ENCODE measurements at regions not wholly inside any gene's neighbourhood (a gene's known extent, or its start where the extent isn't known, plus 50 kb on each side); places are given as distances from the start of the nearest gene placed in this dataset.

DNA sequence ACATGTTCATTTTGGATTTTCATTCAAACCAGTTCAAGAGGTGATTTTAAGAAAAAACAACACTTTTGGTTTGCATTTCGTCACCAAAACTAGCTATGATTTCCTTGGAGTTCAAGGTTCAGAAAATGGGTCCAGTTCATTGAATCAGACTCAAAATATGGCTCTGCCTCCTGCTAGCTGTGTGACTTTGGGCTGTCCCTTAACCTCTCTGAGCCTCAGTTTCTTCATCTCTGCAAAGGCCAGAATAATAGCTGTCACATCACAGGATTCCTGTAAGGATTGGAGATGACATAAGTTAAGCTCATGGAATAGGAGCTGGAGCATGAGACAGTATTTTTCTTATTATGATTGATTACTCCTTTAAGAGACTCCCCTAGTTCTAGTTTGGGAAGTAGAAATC is 147.8 kb upstream of the SMIM23 start (continued):
- TF ChIP-seq, protein P1, sequence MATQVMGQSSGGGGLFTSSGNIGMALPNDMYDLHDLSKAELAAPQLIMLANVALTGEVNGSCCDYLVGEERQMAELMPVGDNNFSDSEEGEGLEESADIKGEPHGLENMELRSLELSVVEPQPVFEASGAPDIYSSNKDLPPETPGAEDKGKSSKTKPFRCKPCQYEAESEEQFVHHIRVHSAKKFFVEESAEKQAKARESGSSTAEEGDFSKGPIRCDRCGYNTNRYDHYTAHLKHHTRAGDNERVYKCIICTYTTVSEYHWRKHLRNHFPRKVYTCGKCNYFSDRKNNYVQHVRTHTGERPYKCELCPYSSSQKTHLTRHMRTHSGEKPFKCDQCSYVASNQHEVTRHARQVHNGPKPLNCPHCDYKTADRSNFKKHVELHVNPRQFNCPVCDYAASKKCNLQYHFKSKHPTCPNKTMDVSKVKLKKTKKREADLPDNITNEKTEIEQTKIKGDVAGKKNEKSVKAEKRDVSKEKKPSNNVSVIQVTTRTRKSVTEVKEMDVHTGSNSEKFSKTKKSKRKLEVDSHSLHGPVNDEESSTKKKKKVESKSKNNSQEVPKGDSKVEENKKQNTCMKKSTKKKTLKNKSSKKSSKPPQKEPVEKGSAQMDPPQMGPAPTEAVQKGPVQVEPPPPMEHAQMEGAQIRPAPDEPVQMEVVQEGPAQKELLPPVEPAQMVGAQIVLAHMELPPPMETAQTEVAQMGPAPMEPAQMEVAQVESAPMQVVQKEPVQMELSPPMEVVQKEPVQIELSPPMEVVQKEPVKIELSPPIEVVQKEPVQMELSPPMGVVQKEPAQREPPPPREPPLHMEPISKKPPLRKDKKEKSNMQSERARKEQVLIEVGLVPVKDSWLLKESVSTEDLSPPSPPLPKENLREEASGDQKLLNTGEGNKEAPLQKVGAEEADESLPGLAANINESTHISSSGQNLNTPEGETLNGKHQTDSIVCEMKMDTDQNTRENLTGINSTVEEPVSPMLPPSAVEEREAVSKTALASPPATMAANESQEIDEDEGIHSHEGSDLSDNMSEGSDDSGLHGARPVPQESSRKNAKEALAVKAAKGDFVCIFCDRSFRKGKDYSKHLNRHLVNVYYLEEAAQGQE (IDR thresholded peaks at IDR 0.05) = no peak
- TF ChIP-seq ELK1 (IDR thresholded peaks at IDR 0.05; ENCODE audit: low read depth, low read length) = no peak

DNA sequence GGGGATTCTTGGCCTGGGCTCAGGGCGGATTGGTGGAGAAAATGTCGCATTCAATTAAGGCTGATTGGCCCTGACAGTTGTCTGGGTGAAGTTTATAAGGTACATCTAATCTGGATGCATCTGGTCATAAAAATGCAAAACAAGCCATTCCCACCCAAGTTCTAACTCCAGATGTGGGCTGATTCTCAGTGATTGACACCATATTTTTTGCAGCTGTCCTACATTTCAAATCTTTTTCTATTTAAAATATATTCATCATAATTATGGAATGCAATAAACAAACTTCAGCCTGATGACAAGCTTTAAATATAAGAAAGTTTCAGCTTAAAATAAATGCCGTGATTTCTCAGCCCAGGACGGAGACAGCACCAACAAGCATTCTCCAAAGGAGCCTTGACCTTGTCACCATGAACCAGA is 146.4 kb upstream of the SMIM23 start:
- WGBS (ENCODE audit: missing lambda C conversion rate) = 57% methylated on average over 4 of the region's 4 CpGs
- Histone ChIP-seq H3K4me1 (no peaks in the 10 kb centered on the region), H3K4me2 (no peak overlapping the region), H3K27ac (no peak overlapping the region), H3K4me3 (no peak overlapping the region), H3K9me3 (no peaks in the 10 kb centered on the region)
- ChIA-PET POLR2A (no interaction called here), CTCF (interaction anchor here (1.4 to 2.3 kb wide), 3 partner anchors 9 to 221 kb away, joined by 4 to 15 read pairs (median 5); no protein-coding TSS in a partner anchor)
- DNase-seq (ENCODE audit: low read depth in 1 of 2, low spot score in 1 of 2) = no peak
- no peak for FAIRE-seq
- no peak for TF ChIP-seq TP53 (CRISPR knock-in tag; IDR thresholded peaks at IDR 0.05)
- TF ChIP-seq CBX2 (IDR thresholded peaks at IDR 0.05; ENCODE audit: borderline replicate concordance, low read depth) = no peak
- ATAC-seq = no peak

DNA sequence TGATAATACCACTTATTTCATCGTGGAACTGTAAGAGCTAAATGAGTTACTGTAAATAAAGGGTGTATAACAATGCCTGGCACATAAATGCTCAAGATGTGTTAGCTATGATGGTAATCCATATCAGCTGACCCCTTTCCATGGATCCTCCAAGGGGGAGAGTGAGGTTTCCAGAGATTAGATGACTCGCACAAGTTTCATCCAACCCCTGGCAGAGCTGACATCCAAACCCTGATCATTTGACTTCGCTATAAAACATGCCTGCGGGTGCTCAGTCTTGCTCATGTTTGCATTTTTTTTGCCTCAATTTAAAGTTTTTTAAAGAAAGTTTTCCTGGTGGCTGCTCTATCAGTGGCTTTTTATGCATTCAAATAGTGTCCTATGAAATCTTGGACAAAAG is 145.7 kb upstream of the SMIM23 start:
- ChIA-PET CTCF (interaction anchor here (0.9 to 2.3 kb wide), 5 partner anchors 10 to 257 kb away, joined by 3 to 15 read pairs (median 4); no protein-coding TSS in a partner anchor), POLR2A (no interaction called here)
- TF ChIP-seq HOXB13 (CRISPR knock-in tag; IDR thresholded peaks at IDR 0.05; ENCODE audit: low read depth) = no peak
- no peak for TF ChIP-seq ATOH8 (CRISPR knock-in tag; IDR thresholded peaks at IDR 0.05; ENCODE audit: low read depth)
- TF ChIP-seq KDM5A (IDR thresholded peaks at IDR 0.05) = no peak
- TF ChIP-seq ELK1 (IDR thresholded peaks at IDR 0.05; ENCODE audit: low read depth, low read length) = no peak
- TF ChIP-seq HOXA7 (CRISPR knock-in tag; IDR thresholded peaks at IDR 0.05) = no peak
- TF ChIP-seq RNF2 (IDR thresholded peaks at IDR 0.05; ENCODE audit: borderline replicate concordance, low read depth) = no peak
- TF ChIP-seq CBX2 (IDR thresholded peaks at IDR 0.05; ENCODE audit: borderline replicate concordance, low read depth) = no peak
- no peak for TF ChIP-seq NFE2L2 (conservative IDR thresholded peaks at IDR 0.05; ENCODE audit: low read length)
- TF ChIP-seq JUN (IDR thresholded peaks at IDR 0.05) = no peak
- TF ChIP-seq ESRRA (IDR thresholded peaks at IDR 0.05; ENCODE audit: borderline replicate concordance, low read length) = no peak
- TF ChIP-seq, protein P2, sequence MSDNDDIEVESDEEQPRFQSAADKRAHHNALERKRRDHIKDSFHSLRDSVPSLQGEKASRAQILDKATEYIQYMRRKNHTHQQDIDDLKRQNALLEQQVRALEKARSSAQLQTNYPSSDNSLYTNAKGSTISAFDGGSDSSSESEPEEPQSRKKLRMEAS (IDR thresholded peaks at IDR 0.05) = no peak
- TF ChIP-seq, protein P3, sequence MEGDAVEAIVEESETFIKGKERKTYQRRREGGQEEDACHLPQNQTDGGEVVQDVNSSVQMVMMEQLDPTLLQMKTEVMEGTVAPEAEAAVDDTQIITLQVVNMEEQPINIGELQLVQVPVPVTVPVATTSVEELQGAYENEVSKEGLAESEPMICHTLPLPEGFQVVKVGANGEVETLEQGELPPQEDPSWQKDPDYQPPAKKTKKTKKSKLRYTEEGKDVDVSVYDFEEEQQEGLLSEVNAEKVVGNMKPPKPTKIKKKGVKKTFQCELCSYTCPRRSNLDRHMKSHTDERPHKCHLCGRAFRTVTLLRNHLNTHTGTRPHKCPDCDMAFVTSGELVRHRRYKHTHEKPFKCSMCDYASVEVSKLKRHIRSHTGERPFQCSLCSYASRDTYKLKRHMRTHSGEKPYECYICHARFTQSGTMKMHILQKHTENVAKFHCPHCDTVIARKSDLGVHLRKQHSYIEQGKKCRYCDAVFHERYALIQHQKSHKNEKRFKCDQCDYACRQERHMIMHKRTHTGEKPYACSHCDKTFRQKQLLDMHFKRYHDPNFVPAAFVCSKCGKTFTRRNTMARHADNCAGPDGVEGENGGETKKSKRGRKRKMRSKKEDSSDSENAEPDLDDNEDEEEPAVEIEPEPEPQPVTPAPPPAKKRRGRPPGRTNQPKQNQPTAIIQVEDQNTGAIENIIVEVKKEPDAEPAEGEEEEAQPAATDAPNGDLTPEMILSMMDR (IDR thresholded peaks at IDR 0.05) = no peak
- TF ChIP-seq HES2 (IDR thresholded peaks at IDR 0.05) = no peak
- no peak for TF ChIP-seq FOSL2 (IDR thresholded peaks at IDR 0.05)
- no peak for TF ChIP-seq FOSL2 (CRISPR knock-in tag; IDR thresholded peaks at IDR 0.05)
- no peak for TF ChIP-seq MAFK (IDR thresholded peaks at IDR 0.05; ENCODE audit: partially characterized antibody)
- TF ChIP-seq CBX8 (IDR thresholded peaks at IDR 0.05) = no peak
- no peak for TF ChIP-seq MYC (IDR thresholded peaks at IDR 0.05; ENCODE audit: borderline replicate concordance, low read length)

More for the DNA sequence above, 145.7 kb upstream of the SMIM23 start:
- H3K4me2 ChIP-seq = no peak overlapping the region
- ATAC-seq (no peak), DNase-seq (ENCODE audit: low read depth in 1 of 2, low spot score in 1 of 2) (no peak), FAIRE-seq (no peak)
- H3K4me1 ChIP-seq = no peaks in the 10 kb centered on the region
- no peak overlapping the region for H3K4me3 ChIP-seq
- 69% methylated on average over 4 of the region's 4 CpGs for WGBS (ENCODE audit: missing lambda C conversion rate)
- H3K27ac ChIP-seq = no peak overlapping the region
- H3K9me3 ChIP-seq = no peaks in the 10 kb centered on the region
